ENCODE measurements at regions not wholly inside any gene's neighbourhood (a gene's known extent, or its start where the extent isn't known, plus 50 kb on each side); places are given as distances from the start of the nearest gene placed in this dataset. TPM values are rescaled to one million over a fixed set of nuclear protein-coding genes. Genes with fewer than 3 reads are reported as not detected.

Small RNA genes in the stretch of these regions (small RNA-seq; reads per million reads assigned to genes)
- gene RNU6-730P: not detected

Data from occipital lobe (tissue), 1 donor.